K562 (cell line): ENCODE measurements at regions not wholly inside any gene's neighbourhood (a gene's known extent, or its start where the extent isn't known, plus 50 kb on each side); places are given as distances from the start of the nearest gene placed in this dataset.

ENCODE experiments used
- ATAC-seq: fragments of 200-7000 bp; cut with Tn5 transposase; 3 replicates; pipeline ENCODE4 v1.9.1; 2020; ENCODE audit warnings: moderate library complexity
- BruUV-seq: library from RNA; stranded (reverse); fragments of 400-500 nt; replicated peaks from 2 replicates; lab custom pipeline; 2021; lab: Mats Ljungman, UMichigan
- CTCF ChIA-PET: fragments of 300-600 bp; formaldehyde crosslinking; extraction: SDS; loops from one replicate; lab custom pipeline; 2021; ENCODE audit warnings: low intra/inter-chr PET ratio; lab: Yijun Ruan, JAX
- POLR2A ChIA-PET: fragments of 300-600, 350-650 bp; sonication (Branson Sonifier 250); formaldehyde crosslinking; extraction: SDS; loops from one replicate; lab custom pipeline; 2021; ENCODE audit warnings: antibody characterized with exemption, inconsistent platforms; lab: Yijun Ruan, JAX
- DNase-seq, 4 experiments: peaks; one replicate each; pipeline versions ENCODE4 v3.0.0 to v3.0.0-alpha.2; 2011 to 2018; ENCODE audit warnings: low spot score in 3 of 4, mixed read lengths in 3 of 4; ENCODE audit errors: extremely low read depth in 1 of 4
- FAIRE-seq: peaks from 2 replicates; lab custom pipeline; 2011; peaks lifted over from hg19 to GRCh38; lab: Jason Lieb, UNC
- H2AFZ ChIP-seq: 2 replicates; pipeline ENCODE4 v1.6.0; 2011; ENCODE audit warnings: low read depth, low read length, control low read depth, inconsistent platforms
- H3K27ac ChIP-seq: fragments of 200-600 bp; 3 replicates; pipeline ENCODE4 v1.8.0; 2011; ENCODE audit warnings: low read depth, mild to moderate bottlenecking, control low read depth, inconsistent platforms, low read length, moderate library complexity, mixed read lengths; ENCODE audit errors: extremely low read depth
- H3K27me3 ChIP-seq, 2 experiments: fragments of 300-600 bp in 1 of 2; 2 replicates in 1 of 2; 3 replicates in 1 of 2; pipeline versions ENCODE4 v1.6.0 to v1.8.0; 2011; ENCODE audit warnings: inconsistent platforms in 2 of 2, low read length in 2 of 2, mild to moderate bottlenecking in 1 of 2, mixed read lengths in 1 of 2, moderate library complexity in 1 of 2; ENCODE audit not compliant: control insufficient read depth in 2 of 2, insufficient read depth in 2 of 2
- H3K36me3 ChIP-seq: fragments of 300-600 bp; 3 replicates; pipeline ENCODE4 v1.8.0; 2011; ENCODE audit warnings: mild to moderate bottlenecking, low read length, inconsistent platforms; ENCODE audit not compliant: control insufficient read depth, insufficient read depth
- H3K4me1 ChIP-seq, 2 experiments: fragments of 200-600 bp in 1 of 2; replicated peaks in 1 of 2; 2 replicates in 1 of 2; 3 replicates in 1 of 2; pipeline versions ENCODE4 v1.5.1 to v1.8.0; 2011; ENCODE audit warnings: inconsistent platforms in 2 of 2, low read length in 2 of 2, mild to moderate bottlenecking in 1 of 2, mixed read lengths in 1 of 2, moderate library complexity in 1 of 2; ENCODE audit not compliant: control insufficient read depth in 2 of 2, insufficient read depth in 2 of 2
- H3K4me2 ChIP-seq: 2 replicates; pipeline ENCODE4 v1.6.1; 2011; ENCODE audit warnings: low read length, control low read depth, inconsistent platforms, mixed read lengths; ENCODE audit not compliant: insufficient read depth
- H3K4me3 ChIP-seq: fragments of 200-600 bp; sonication (generic), shearing (Covaris generic); 2 replicates; pipeline ENCODE4 v1.5.1; 2016; ENCODE audit warnings: control low read depth, inconsistent platforms
- H3K79me2 ChIP-seq: fragments of 200-600 bp; 3 replicates; pipeline ENCODE4 v1.8.0; 2011; ENCODE audit warnings: low read length, inconsistent platforms; ENCODE audit not compliant: control insufficient read depth, insufficient read depth
- H3K9ac ChIP-seq, 2 experiments: 2 replicates each; pipeline versions ENCODE4 v1.6.0 to v1.6.1; 2011; ENCODE audit warnings: low read depth in 2 of 2, low read length in 2 of 2, control low read depth in 1 of 2, inconsistent platforms in 1 of 2, mild to moderate bottlenecking in 1 of 2, mixed read lengths in 1 of 2; ENCODE audit not compliant: insufficient read depth in 1 of 2
- H3K9me1 ChIP-seq: one replicate; pipeline ENCODE4 v1.6.0; 2011; ENCODE audit warnings: inconsistent platforms, mild to moderate bottlenecking, low read length, moderate library complexity; ENCODE audit not compliant: control insufficient read depth, insufficient read depth
- H3K9me3 ChIP-seq: replicated peaks from 2 replicates; pipeline ENCODE4 v1.5.1; 2011; ENCODE audit warnings: low read depth, low read length, inconsistent platforms; ENCODE audit not compliant: control insufficient read depth, insufficient read depth
- H4K20me1 ChIP-seq: replicated peaks from 2 replicates; pipeline ENCODE4 v1.6.1; 2011; ENCODE audit warnings: low read length, inconsistent platforms, mixed read lengths; ENCODE audit not compliant: control insufficient read depth, insufficient read depth
- BDP1 ChIP-seq: IDR thresholded peaks from 3 replicates; pipeline ENCODE4 v1.6.1; 2011; ENCODE audit not compliant: insufficient read length, insufficient read depth
- C11orf30 ChIP-seq: fragments of 450-650 bp; IDR thresholded peaks from 2 replicates; pipeline ENCODE4 v1.6.1; 2016; ENCODE audit warnings: low read depth, mild to moderate bottlenecking
- E2F5 ChIP-seq: sonication (generic); formaldehyde crosslinking; IDR thresholded peaks from 2 replicates; pipeline ENCODE4 v1.8.0; 2022; ENCODE audit warnings: mild to moderate bottlenecking, missing genetic modification reagents
- EWSR1 ChIP-seq: fragments of 450-650 bp; IDR thresholded peaks from 2 replicates; pipeline ENCODE4 v1.6.1; 2018; ENCODE audit warnings: borderline replicate concordance, mild to moderate bottlenecking, low read depth, moderate library complexity; ENCODE audit not compliant: partially characterized antibody
- MYC ChIP-seq, 2 experiments: fragments of 250-450 bp in 1 of 2; sonication (Bioruptor Pico) in 1 of 2; IDR thresholded peaks; 2 replicates each; pipeline versions ENCODE4 v1.5.1 to v1.6.1; 2012 to 2021; ENCODE audit warnings: low read depth in 2 of 2, borderline replicate concordance in 1 of 2, improper control_type of control experiment in 1 of 2, low read length in 1 of 2, mild to moderate bottlenecking in 1 of 2, moderate library complexity in 1 of 2
- MYNN ChIP-seq, 2 experiments: sonication (generic); formaldehyde crosslinking in 1 of 2; IDR thresholded peaks; 2 replicates each; pipeline versions ENCODE4 v1.5.0 to v1.6.1; 2016 to 2020; ENCODE audit warnings: antibody characterized with exemption in 1 of 2, missing genetic modification reagents in 1 of 2
- NEUROD1 ChIP-seq: fragments of 150-350 bp; IDR thresholded peaks from 2 replicates; pipeline ENCODE4 v1.6.1; 2014; ENCODE audit warnings: borderline replicate concordance, low read length, low read depth; ENCODE audit not compliant: partially characterized antibody
- NR4A1 ChIP-seq, 2 experiments: fragments of 250-450 bp in 1 of 2; fragments of 450-650 bp in 1 of 2; sonication (Bioruptor Pico) in 1 of 2; IDR thresholded peaks; 2 replicates each; pipeline versions ENCODE4 v1.4.0 to v1.6.1; 2016 to 2020; ENCODE audit warnings: mild to moderate bottlenecking in 2 of 2, missing compliant biosample characterization in 1 of 2, missing genetic modification characterization in 1 of 2, moderate library complexity in 1 of 2
- WGBS: fragments of 100-300 bp; shearing (Covaris generic); methylation state at CpG from one replicate; pipeline ENCODE4 v1.1.6; 2016; ENCODE audit warnings: low coverage, mixed read lengths; ENCODE audit not compliant: insufficient coverage; ENCODE audit errors: missing lambda C conversion rate; 5-methylcytosine and 5-hydroxymethylcytosine counted together
- in situ Hi-C: fragments of 300-500 bp; cut with MboI; formaldehyde crosslinking; loops from 4 replicates; pipeline ENCODE4 v1.15.0; 2018; ENCODE audit warnings: inconsistent platforms, mixed read lengths
- intact Hi-C: fragments of 100-400 bp; cut with micrococcal nuclease; formaldehyde crosslinking; loops from 2 replicates; pipeline ENCODE4 v1.14.2; 2022

- BruUV-seq: no TSS peak
- no peaks in the 10 kb centered on the region for H3K9me1 ChIP-seq
- H3K9me3 ChIP-seq: no peaks in the 10 kb centered on the region
- H4K20me1 ChIP-seq: no peaks in the 10 kb centered on the region
- no peak for TF ChIP-seq EWSR1
- TF ChIP-seq C11orf30: no peak
- no peak for TF ChIP-seq E2F5 (CRISPR knock-in tag)
- TF ChIP-seq BDP1: no peak
- TF ChIP-seq NEUROD1: no peak
- TF ChIP-seq MYC (IDR thresholded peaks at IDR 0.05; ENCODE audit: low read depth, low read length): no peak
- no peak for TF ChIP-seq MYC (CRISPR knock-in tag; IDR thresholded peaks at IDR 0.05; ENCODE audit: borderline replicate concordance, low read depth)
- TF ChIP-seq MYNN (IDR thresholded peaks at IDR 0.05): no peak
- TF ChIP-seq MYNN (CRISPR knock-in tag; IDR thresholded peaks at IDR 0.05): no peak
- TF ChIP-seq NR4A1 (CRISPR knock-in tag; IDR thresholded peaks at IDR 0.05): no peak
- TF ChIP-seq NR4A1 (tag; IDR thresholded peaks at IDR 0.05): no peak
- no peak overlapping the region for H3K9ac ChIP-seq
- no peaks in the 10 kb centered on the region; a peak in 1 of 5 replicates for H3K4me1 ChIP-seq
- H3K4me3 ChIP-seq: no peak overlapping the region
- H3K4me2 ChIP-seq: no peak overlapping the region
- H3K27ac ChIP-seq: no peak overlapping the region
- intact Hi-C loops: no loop called here
- 9% methylated on average over 8 of the region's 8 CpGs for WGBS
- POLR2A ChIA-PET: no interaction called here
- no peaks in the 10 kb centered on the region for H3K79me2 ChIP-seq
- CTCF ChIA-PET: no interaction called here
- no peak overlapping the region for H2AFZ ChIP-seq
- in situ Hi-C loops: no loop called here
- no peak for FAIRE-seq
- DNase-seq: no peak
- no peaks in the 10 kb centered on the region; a peak in 1 of 5 replicates for H3K27me3 ChIP-seq
- no peak for ATAC-seq
- H3K36me3 ChIP-seq: no peaks in the 10 kb centered on the region
Measured at GRCh38 chr1:115186711-115187265, 97.5 kb upstream of the TSPAN2 start.
